H1 (cell line): ENCODE measurements at regions not wholly inside any gene's neighbourhood (a gene's known extent, or its start where the extent isn't known, plus 50 kb on each side); places are given as distances from the start of the nearest gene placed in this dataset.

ENCODE experiments used
- POLR2A ChIP-seq, 2 experiments: IDR thresholded peaks; 1 replicate in 1 of 2; 2 replicates in 1 of 2; pipeline ENCODE4 v1.6.1; 2011; ENCODE audit warnings: low read depth in 2 of 2, low read length in 2 of 2, mild to moderate bottlenecking in 2 of 2; ENCODE audit errors: control extremely low read depth in 1 of 2
- TF ChIP-seq, protein P1 (sequence below), 3 experiments: IDR thresholded peaks; 1 replicate in 2 of 3; 2 replicates in 1 of 3; pipeline versions ENCODE4 v1.5.1 to v1.6.1; 2011; ENCODE audit warnings: low read length in 3 of 3, mild to moderate bottlenecking in 3 of 3, inconsistent platforms in 2 of 3, low read depth in 1 of 3, moderate library complexity in 1 of 3; ENCODE audit not compliant: insufficient read depth in 1 of 3; ENCODE audit errors: control extremely low read depth in 1 of 3

DNA sequence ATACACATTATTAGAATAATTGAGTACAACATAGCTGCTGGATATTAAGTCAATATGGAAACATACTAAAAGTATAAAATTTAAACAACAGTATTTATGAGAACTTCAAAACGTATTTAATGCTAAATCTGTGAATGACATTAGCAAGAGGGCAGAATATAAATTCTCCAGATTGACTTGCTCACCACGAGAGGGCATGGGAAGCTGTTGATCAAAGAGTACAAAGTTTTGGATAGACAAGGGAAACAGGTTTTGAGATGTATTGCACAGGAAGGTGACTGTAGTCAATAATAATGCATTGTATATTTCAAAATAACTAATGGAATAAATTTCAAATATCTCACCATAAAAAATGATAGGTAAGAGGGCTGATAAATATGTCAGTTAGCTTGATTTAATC lies 768.2 kb downstream of the CENPC start:
- TF ChIP-seq, protein P1, sequence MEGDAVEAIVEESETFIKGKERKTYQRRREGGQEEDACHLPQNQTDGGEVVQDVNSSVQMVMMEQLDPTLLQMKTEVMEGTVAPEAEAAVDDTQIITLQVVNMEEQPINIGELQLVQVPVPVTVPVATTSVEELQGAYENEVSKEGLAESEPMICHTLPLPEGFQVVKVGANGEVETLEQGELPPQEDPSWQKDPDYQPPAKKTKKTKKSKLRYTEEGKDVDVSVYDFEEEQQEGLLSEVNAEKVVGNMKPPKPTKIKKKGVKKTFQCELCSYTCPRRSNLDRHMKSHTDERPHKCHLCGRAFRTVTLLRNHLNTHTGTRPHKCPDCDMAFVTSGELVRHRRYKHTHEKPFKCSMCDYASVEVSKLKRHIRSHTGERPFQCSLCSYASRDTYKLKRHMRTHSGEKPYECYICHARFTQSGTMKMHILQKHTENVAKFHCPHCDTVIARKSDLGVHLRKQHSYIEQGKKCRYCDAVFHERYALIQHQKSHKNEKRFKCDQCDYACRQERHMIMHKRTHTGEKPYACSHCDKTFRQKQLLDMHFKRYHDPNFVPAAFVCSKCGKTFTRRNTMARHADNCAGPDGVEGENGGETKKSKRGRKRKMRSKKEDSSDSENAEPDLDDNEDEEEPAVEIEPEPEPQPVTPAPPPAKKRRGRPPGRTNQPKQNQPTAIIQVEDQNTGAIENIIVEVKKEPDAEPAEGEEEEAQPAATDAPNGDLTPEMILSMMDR (IDR thresholded peaks at IDR 0.05; ENCODE audit: control extremely low read depth in 1 of 3, insufficient read depth in 1 of 3, low read depth in 1 of 3, low read length in 3 of 3), result no peak
- no peak for TF ChIP-seq POLR2A (IDR thresholded peaks at IDR 0.05; ENCODE audit: control extremely low read depth in 1 of 2, low read depth in 2 of 2, low read length in 2 of 2)
